A549 (cell line): ENCODE measurements at regions not wholly inside any gene's neighbourhood (a gene's known extent, or its start where the extent isn't known, plus 50 kb on each side); places are given as distances from the start of the nearest gene placed in this dataset.

Source experiments
- BHLHE40 ChIP-seq: IDR thresholded peaks from 2 replicates; pipeline ENCODE4 v1.6.1; 2012; ENCODE audit warnings: low read depth, low read length, inconsistent platforms
- CEBPB ChIP-seq, 2 experiments: fragments of >200 bp in 1 of 2; sonication (Bioruptor Twin) in 1 of 2; formaldehyde crosslinking in 1 of 2; IDR thresholded peaks; 2 replicates each; pipeline ENCODE4 v1.6.1; 2012 to 2016
- KDM1A ChIP-seq: fragments of 200-600 bp; sonication (generic); IDR thresholded peaks from 2 replicates; pipeline ENCODE4 v1.6.1; 2016; ENCODE audit warnings: low read depth, mild to moderate bottlenecking

GRCh38 chr2:144990661-144991060 is 470.7 kb upstream of the ZEB2 start:
- TF ChIP-seq CEBPB (IDR thresholded peaks at IDR 0.05) (no peak), BHLHE40 (no peak), KDM1A (no peak)
